ENCODE measurements at regions not wholly inside any gene's neighbourhood (a gene's known extent, or its start where the extent isn't known, plus 50 kb on each side); places are given as distances from the start of the nearest gene placed in this dataset.

DNA sequence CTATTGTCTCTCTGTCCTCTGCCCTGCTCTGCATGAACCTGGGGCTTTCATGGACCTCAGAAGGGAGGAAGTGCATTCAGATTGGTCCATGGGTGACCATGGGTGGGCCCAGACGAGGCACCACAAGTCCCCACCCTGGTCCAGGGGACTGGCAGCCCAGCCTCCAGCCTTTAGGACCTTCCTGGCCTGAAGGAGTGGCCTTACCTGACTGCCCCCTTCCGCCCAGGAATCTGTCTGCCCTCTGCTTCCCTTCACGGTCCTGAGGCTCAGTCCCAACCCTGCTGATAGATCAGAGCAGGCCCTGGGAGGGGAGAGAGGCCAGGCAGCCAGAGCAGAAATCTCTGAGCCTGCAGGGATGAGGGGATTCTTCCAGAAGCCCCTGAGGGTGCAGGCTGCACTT, 455.4 kb downstream of the PCDH18 start:
- DNase-seq (ENCODE audit: low read depth): no peak

GRCh38 chr4:137075586-137075985, 456.7 kb downstream of the PCDH18 start:
- no peak for DNase-seq (ENCODE audit: low read depth)

GRCh38 chr4:137070614-137071013, 461.7 kb downstream of the PCDH18 start:
- DNase-seq (ENCODE audit: low read depth): no peak

- no peak for DNase-seq (ENCODE audit: low read depth)
Measured at GRCh38 chr4:137069473-137069872, 462.8 kb downstream of the PCDH18 start.

DNA sequence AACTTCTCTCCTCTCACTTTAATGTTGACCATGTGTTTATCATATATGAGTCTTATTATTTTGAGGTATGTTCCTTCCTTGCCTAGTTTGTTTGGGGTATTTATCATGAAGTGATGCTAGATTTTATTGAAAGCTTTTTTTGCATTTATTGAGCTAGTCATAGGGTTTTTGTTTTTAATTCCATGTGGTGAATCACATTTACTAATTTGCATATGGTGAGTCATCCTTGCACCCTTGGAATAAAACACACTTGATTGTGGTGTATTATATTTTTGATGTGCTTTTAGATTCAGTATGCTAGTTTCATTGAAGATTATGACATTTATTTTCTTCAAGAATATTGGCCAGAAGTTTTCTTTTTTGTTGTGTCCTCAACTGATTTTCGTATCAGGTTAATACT, 464.6 kb downstream of the PCDH18 start:
- no peak for DNase-seq (ENCODE audit: low read depth)

GRCh38 chr4:137065311-137065710, 467.0 kb downstream of the PCDH18 start:
- no peak for DNase-seq (ENCODE audit: low read depth)

GRCh38 chr4:137063961-137064360, 468.3 kb downstream of the PCDH18 start:
- no peak for DNase-seq (ENCODE audit: low read depth)

GRCh38 chr4:137043184-137043583, 489.1 kb downstream of the PCDH18 start:
- no peak for DNase-seq (ENCODE audit: low read depth)

- no peak for DNase-seq (ENCODE audit: low read depth)
Measured at GRCh38 chr4:137039370-137039769, 492.9 kb downstream of the PCDH18 start.

GRCh38 chr4:137032222-137032621, 500.1 kb downstream of the PCDH18 start:
- DNase-seq (ENCODE audit: low read depth): no peak

DNA sequence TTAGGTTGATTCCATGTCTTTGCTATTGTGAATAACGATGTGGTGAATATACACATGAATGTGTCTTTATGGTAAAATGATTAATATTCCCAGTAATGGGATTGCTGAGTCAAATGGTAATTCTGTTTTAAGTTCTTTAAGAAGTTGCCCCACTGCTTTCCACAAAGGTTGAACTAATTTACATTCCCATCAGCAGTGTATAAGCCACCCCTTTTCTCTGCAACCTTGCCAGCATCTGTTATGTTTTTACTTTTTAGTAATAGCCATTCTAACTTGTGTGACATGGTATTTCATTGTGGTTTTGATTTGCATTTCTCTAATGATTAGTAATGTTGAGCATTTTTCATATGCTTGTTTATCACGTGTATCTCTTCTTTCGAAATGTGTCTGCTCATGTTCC, 503.3 kb downstream of the PCDH18 start:
- no peak for DNase-seq (ENCODE audit: low read depth)

DNA sequence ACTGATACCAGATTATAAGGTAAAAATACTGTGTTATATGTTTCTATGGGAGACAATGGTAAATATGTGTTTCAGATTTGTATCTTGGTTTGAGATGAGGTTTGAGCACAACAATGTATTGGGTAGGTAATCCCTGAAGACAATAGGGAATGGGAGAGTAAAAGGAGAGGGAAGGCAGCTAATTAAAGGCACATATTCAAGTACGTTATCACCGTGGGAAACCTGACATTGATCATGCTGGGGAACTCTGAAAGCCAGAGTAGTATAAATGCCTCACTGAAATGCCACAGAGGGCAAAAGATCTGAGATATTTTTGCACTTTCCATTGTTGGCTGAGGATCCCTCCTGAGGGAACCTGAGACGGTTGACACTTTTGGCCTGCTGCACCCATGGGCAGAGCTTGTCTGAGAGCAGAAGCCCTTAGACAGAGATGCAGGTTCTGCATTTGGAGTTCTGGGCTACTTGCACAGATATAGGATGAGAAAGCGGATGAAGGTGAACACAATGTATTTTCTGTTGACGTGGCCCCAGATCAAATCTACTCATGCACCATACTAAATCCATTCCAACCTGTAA, 506.7 kb downstream of the PCDH18 start:
- no peak for DNase-seq (ENCODE audit: low read depth)

DNA sequence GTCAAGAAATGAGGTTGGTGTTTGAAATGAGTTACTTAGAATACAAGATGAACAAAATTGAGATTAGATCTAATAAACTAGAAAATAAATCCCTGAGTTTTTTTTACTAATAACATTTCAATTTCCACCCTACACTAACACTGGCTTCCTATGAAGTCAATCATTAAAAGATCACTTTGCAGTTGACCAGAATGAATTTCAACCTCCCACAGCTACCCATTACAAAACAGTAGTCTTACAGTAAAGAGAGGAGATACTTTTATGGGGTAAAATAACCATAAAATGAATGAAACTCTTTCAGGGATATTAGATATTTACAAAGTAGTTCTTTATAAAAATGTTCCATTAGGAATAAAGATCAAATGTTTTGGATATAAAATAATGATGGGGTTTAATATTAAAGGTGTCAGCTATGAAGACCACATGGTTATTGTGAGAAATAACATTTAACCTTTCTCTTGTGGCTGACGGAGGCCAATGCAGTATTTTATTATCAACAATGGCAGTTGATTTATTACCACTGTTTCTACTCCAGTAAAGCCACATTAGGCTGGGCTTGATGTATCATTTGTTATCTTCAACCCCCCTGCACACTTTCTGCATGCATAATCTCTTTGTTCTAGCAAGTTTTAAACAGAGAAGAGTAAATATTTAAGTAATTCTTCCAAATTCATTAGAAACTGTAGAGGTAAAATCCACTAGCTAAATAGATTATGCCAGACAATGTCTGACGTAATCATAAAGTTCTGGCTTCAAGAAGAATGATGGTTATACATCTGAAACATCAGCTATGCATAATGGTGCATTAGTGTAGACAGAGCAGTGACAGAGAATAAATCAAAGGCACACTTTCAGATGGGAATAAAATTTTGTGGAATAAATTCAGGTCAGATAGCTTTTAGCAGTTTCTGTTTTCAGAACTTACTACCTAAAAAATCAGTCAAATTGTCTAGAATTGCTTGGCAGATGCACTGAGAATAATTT, 516.6 kb downstream of the PCDH18 start:
- DNase-seq (ENCODE audit: low read depth): no peak

DNA sequence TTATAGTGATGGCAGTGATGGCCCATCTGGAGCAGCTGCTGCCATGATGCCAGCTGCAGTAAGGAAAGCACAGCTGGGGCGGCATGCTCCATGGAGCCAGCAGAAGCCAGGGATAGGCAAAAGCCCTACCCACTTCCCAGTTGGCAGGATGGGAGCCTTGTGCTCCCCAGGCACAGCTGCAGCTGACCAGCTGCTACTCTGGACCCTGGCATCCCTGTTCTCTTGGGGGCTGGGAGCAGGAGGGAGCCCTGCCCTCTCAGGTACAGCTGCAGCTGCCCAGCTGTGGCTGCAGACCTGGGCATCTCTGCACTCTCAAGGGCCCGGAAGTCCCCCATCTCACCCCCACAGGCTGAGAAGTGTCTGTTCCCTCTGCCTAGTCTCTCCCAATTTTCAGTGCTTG, 531.9 kb downstream of the PCDH18 start:
- no peak for DNase-seq (ENCODE audit: low read depth)

DNA sequence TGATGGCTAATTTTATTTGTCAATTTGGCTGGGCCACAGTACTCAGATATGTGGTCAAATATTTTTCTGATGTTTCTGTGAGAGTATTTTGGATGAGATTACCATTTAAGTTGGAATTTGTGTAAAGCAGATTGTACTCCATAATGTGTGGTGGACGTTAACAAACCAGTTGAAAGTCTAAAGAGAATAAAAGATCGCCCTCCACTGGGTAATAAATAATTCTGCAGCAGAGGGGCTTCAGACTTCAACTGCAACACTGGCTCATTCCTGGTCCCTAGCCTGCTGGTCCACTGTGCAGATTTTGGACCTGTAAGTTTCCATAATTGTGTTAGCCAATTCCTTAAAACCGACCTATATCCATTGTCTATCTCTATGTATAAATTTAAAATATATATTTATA, 540.3 kb downstream of the PCDH18 start:
- no peak for DNase-seq (ENCODE audit: low read depth)

DNA sequence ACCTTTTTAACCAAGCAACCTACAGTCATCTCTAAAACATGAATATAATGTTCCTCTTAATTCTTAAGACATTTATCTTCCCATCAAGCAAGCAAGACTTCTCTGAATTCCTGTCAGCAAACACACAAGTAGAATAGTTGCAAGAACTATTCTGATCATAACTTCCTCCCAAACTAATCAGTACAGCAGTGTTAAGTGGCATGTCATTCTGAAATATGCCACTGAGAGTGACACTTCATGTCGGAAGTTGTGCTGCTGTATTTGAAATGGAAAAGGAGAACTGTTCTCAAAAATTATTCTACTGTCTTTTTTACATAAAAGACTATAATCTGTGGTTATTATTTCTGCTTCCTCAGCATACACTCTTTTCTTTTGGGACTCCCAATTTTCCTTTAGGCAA, 546.6 kb downstream of the PCDH18 start:
- no peak for DNase-seq (ENCODE audit: low read depth)

- DNase-seq (ENCODE audit: low read depth): no peak
Measured at GRCh38 chr4:136967069-136967468, 565.2 kb downstream of the PCDH18 start.

DNA sequence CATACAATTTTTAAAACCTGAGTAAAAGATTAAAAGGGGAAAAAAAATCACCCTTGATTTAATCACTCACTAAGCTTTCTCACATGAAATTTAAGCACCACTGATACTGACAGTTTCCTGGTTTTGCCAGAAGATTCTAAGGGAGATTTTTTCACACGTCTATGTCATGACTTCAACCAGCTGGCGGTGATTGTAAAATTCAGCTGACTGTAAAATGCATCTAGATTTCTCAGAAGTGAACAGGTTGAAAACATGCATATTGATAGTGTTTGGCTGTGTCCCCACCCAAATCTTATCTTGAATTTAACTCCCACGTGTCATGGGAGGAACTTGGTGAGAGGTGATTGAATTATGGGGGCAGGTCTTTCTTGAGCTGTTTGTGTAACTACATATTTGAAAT, 566.8 kb downstream of the PCDH18 start:
- DNase-seq (ENCODE audit: low read depth): no peak

DNA sequence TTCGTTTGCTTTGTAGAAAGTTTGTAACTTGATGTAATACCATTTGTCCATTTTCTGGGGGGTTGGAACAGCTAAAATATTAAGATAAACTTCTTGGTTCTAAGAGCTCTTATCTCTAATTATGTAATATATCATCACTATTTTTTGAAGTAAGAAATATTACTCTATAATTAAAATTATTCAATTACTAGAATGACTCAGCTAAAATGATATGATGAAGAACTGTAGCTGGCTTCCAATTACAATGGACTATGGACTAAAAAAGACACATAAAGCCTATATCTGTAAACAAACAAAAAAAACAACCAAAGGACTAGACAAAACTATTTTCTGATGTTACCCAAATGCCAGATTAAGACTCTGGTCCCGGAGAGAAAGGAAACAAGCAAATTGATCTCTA, 569.4 kb downstream of the PCDH18 start:
- DNase-seq (ENCODE audit: low read depth): no peak

DNA sequence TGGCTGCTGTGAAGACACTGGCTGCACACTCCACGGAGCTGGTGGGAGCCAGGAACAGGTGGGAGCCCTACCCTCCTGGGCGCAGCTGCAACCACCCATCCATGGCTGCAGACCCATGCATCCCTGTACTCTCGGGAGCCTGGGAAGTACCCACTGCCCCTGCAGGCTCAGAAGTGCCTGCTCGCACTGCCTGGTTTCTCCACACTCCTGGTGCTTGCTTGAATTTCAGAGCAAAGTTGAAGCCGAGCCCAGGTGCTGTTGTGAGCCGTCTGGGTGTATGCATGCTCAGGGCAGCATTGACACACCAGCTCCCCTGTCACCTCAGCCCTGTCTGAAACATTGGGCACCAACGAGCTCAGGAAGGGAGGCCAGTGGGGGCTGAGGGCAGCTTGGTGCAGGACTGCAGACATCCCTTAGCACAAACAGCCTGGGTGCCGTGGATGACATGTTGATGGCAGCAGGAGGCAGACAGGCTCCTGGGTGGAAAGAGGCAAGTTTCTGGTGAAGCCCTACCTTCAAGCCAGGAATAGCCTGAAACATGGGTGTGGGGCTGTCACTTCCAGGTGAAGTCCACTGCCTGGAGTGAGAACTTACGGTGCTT, 585.9 kb downstream of the PCDH18 start:
- DNase-seq (ENCODE audit: low read depth): no peak

GRCh38 chr4:136939781-136940180, 592.5 kb downstream of the PCDH18 start:
- DNase-seq (ENCODE audit: low read depth): no peak

GRCh38 chr4:136935871-136936270, 596.4 kb downstream of the PCDH18 start:
- no peak for DNase-seq (ENCODE audit: low read depth)

- no peak for DNase-seq (ENCODE audit: low read depth)
Measured at GRCh38 chr4:136935305-136935704, 597.0 kb downstream of the PCDH18 start.

Data from HT1080 (cell line).